Muscle of back (tissue), 3 donors: ENCODE measurements at regions not wholly inside any gene's neighbourhood (a gene's known extent, or its start where the extent isn't known, plus 50 kb on each side); places are given as distances from the start of the nearest gene placed in this dataset.
"Not testable (repeated sequence)": the region's sequence is repeated elsewhere in the genome, so short reads cannot be mapped to it uniquely, and the experiment has no call there.

ENCODE experiments used
- DNase-seq, 3 donors: peaks; one replicate each; pipeline versions ENCODE4 v3.0.0 to v3.0.0-alpha.2; 2013

DNA sequence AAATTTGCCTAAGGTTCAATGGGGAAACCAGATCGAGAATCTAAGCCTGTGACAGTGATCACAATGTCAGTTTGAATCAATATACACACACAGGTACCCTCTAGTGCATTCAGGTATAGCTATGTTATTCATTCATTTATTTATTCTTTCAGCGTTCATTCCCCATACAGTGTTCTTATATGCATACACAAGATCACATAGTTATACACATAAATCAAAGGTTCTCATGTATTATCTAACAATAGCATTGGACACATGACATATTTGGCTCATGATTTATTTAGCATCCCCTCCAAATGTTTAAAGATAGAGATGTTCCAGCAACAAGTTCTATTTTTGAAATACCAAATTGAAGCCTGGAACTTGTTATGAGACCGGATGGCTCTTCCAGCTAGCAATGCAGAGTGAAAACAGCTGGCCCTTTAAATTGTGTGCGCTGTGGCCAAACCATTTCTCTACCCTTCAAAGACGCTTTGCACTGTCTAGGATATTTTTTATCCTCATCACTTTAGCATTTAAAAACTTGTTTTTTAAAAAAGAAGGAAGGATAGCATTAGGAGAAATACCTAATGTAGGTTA lies 131.0 kb downstream of the ATXN3L start:
- peak in 2 of 3 donors; percentile 29 to 47 for DNase-seq

DNA sequence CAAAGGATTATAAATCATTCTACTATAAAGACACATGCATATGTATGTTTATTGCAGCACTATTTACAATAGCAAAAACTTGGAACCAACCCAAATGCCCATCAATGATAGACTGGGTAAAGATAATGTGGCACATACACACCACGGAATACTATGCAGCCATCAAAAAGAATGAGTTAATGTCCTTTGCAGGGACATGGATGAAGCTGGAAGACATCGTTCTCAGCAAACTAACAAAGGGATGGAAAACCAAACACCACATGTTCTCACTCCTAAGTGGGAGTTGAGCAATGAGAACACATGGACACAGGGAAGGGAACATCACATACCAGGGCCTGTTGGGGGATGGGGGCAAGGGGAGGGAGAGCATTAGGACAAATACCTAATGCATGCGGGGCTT lies 133.2 kb downstream of the ATXN3L start:
- DNase-seq: not testable (repeated sequence)

DNA sequence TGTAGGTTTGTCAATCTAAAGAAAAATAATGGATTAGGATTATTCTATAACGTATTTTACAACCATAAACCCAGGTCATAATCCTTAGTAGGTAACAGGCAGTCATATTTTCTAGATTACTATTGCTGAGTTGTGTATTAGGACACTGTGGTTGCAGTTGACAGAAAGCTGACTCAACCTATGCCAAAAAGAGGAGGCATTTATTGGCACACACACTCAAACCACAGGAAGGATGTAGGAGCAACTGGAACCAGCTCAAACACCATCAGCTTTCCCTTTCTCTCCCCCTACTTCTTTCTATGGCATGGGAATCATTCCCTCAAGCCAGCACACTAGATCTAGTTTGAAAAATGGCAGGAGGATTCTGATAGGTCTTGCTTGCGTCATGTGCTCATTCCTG lies 136.4 kb upstream of the FAM9C start:
- DNase-seq: no peak

DNA sequence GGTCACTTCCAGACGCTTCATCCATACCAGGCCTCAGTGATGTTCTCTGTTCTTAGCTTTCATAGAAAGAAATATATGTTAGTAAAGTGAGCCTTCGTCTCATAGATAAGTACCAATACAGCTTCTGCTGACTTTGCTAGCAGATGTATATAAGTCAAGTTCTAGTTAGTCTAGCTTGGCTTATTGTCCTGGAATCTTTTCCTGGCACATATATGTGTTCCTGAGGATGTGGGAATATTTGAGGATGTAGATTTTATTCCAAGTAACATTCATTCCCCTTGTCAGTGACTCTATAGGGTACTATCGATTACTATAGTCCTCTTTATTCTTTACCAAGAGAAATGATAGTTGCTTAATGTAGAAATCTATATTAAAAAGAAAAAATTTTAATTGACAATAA lies 135.2 kb upstream of the FAM9C start:
- DNase-seq: no peak

DNA sequence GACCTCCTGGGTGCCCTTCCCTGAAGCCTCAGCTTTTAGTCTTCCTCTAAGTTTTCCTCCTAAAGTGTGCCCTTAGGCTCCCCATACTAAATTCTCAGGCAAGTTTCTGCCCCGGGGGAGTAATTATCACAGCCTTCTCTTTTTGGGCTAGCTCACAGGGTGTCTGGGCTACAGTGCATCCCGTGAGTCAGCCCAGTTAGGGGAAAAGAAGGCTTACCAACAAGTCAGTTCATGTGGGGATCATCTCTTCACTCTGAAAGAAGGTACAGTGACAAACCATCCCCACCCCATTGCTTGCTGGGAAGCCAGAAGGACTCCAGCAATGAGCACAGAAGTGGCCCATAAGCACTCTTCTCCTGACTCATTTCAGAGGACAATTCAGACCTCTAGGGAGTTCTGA lies 134.7 kb upstream of the FAM9C start:
- DNase-seq: no peak

DNA sequence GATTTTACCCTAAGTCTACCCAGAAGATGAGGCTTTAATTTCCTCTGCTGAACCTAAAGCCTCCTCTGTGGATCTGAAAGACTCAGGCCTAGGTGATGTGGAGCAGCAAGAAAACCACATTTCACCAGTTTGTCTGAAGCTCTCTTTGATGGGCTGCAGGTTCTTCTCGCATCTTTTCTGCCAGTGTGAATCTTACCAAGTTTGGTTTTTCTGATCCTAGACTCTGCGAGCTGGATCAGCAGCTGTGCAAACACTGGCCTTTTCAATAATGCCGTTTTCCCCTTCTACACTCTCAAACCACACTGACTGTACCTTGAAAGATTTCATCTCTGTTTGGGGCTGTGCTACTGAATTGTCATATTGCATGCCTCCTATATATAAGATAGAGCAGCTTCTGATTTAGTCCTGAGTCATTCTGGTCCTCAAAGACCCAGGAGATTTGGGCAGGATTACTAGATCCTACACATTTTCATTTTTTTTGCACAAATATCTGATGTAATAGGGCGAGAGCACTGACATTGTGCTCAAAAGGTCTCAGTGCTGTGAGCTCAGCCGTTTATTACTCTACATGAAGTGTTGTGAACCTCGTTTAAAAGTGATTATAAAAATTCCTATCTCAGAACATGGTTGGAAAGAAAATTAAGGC lies 133.6 kb upstream of the FAM9C start:
- no peak for DNase-seq

DNA sequence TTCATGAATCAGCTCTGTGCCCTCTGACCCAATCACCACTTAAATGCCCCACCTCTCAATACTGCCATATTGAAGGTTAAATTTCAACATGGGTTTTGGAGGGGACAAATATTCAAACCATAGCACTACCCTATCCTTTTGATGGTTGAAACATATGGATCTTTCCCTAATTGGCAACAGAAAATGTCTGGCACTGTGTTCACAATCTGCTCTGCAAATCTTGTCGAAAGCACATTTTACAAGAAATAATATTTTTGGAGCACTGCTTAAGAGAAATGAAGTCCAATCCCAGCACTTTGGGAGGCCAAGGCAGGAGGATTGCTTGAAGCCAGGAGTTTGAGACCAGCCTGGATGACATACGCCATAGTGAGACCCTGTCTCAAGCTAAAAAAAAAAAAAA lies 130.6 kb upstream of the FAM9C start:
- DNase-seq: no peak

DNA sequence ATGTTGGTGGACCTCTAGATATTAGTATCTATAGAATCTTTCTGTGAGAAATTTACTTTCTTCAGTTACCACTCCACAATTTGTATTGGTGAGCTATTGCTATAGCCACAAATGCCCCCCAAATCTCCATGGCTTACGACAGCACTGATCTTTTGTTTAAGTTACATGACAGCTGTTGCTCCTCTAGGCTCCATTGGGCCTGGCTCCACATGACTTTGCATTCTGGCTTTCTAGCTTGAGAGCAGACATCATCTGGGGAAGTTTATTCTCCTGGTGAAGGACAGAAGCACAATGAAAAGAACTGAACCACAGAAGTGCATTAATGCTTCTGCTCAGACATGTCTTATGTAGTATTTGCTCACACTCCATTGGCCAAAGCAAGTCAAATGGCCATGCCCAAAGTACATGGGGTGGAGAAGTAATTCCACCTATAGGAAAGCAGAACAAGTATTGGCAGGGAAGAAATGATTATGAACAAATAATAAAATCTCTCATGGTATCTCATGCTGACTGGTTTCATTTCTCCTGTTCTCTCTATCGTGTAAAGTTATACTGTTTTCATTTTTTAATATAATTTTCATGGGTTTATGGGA lies 126.6 kb upstream of the FAM9C start:
- no peak for DNase-seq

DNA sequence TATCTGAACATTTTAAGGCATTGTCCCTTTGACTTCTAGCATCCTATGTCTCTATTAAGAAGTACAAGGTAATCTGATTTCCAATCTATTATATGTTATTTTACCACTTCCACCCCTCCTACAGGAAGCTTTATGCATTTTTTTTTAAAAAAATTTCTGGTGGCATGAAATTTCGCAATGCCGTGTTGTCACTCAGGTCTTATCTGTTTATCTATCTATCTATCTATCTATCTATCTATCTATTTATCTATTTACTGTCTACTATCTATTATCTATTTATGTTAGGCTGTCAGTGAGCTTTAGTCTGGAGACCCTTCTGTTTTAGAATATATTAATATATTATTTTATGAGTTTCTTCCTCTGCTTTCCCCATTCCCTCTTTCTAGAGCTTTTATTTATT lies 125.3 kb upstream of the FAM9C start:
- DNase-seq: no peak

DNA sequence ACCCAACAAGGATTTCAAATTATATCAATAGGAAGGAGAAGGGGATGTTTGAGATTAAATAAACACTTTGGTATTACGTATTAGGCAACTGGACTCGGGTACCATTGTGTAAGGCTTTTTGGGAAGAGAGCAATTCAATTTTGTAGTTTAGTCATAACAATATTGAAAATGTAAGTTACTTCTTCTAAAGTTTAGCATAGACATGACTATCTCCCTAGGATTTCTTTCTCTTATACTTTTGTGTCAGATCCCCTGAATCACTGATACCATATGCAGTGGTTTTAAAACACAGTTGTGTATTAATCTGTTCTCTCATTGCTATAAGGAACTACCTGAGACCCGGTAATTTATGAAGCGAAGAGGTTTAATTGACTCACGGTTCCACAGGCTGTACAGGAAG lies 123.8 kb upstream of the FAM9C start:
- DNase-seq: no peak

DNA sequence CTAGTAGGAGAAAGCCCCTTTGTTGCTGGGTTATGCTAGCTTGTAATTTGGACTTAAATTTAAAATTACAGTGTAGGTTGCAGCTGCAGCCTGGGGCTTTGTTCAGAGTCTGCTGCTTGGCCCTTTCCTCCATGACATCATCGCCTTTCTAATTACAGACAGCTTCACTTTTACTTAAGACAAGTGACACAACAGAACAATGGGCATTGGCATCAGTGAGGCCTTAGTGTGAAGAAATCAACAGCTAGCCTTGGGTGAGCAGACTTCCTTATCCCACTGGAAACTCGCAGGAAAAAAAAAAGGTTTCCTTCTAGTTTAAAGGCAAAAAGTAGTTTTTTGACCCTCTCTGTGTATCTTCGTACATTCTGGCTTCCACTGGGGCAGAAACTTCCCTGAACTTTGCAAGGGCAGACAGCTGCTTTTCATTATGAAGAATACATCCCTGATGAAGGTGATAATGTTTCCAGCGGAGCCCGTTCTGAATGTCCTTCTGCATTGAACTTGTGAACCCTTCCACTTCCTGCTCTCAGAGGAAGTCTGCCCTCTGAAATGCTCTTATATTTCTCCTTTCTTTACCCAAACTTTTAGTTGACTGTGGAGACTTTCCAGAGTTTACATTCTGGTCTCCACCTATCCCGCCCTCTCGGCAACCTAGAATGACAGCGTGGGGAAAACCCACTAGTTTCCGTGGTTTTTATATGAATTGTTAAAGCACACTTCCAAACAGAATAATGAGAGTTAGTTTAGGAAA lies 123.2 kb upstream of the FAM9C start:
- peak; percentile 53 to 88 (median 76) for DNase-seq

DNA sequence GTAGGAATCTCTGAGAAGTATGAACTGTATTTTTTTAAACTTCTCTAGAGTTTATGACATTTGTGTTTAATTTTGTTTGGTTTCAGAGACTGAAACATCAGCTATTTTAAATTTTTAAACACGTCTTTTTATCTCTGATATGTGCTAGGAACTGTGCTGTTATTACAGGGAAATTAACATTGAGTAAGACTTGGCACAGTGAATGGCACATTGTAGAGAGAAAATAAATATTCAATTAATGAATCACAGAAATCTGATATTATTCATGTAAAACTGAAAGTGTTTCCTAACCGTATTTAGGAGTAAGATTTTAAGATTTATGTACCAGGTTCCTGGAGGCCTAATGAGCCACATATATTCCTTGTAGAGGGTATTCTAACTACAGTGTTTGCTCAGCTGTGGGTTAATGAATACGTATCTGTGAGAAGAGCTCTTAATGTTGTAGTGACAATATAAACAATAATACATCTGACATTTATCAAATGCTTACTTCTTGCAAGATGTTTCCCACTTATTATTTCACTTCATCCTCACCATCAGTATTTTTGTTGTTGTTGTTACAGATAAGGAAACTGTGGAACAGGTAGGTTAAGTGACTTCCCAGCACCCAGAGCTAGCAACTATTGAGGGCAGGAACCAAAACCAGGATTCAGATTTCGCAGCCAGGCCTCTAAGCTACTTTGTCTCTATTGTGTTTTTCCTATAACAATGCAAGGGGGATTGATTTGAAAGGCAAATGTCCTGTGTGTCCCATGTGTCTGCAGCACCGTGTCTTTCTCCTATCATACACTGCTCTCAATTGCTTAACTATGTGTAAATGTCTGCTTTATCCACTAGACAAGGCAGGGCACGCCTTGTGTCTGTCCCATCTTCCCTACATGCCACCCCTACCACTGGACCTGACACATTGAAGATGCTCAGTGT lies 121.1 kb upstream of the FAM9C start:
- DNase-seq: no peak

DNA sequence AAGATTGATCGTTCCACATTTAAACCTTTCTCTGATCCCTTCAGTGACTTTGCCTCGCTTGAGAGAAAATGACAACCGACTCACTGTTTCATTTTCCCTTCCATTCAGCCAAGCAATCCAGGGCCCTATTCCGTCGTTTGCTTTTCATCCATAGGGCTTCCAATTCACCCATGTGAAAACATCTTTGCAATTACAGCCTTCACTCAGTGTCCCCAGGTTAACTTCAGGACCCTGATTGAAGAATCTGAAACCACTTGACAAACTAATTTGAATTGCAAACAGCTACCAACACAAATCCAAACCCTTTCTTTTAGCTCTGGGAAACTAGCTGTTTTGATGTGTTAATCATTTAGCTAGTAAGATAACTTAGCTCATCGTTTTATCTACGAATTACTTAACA lies 120.2 kb upstream of the FAM9C start:
- no peak for DNase-seq

DNA sequence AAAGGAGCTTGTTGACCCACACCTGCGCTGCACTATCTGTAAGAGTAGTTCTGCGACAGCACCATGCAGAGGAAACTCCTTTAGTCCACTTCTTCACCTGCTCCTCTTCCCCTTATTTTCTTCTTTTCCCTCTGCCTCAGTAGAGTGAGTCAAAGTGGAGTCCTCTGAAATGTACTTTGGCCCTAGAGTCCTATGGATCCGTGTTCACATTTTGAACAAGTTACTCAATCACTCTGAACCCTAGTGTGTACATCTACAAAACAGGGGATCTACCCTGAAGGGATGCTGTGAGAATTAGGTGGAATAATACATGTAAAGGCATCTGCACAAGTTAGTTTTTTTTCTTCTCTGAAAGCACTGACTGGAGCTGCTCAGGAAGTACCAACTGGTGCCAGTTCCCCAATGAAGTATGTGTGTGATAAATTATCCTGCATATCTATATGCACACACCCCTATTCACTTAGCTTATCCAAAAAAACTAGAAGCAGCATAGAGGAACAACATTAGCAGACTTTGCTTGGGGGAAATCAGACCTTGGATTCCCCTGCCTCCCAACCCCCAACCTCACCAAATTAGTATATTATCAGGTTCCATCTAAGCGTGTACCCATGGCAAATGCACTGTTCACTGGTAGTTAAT lies 118.5 kb upstream of the FAM9C start:
- DNase-seq: no peak

DNA sequence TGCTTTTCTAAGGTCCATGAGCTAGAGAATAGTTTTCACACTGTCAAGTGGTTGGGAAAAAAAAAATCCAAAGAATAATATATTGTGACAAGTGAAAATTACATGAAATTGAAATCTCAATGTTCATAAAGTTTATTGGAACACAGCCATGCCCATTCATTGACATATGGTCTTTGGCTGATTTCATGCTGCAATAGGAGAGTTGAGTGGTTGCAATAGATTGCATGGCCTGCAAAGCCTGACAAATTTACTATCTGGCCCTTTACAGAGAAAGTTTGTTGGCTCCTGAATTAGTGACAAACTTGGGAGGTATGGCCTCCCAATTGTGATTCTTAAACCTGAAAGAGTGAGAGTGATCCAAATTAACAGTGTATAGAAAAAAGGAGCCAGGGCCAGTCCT lies 115.5 kb upstream of the FAM9C start:
- DNase-seq: no peak

DNA sequence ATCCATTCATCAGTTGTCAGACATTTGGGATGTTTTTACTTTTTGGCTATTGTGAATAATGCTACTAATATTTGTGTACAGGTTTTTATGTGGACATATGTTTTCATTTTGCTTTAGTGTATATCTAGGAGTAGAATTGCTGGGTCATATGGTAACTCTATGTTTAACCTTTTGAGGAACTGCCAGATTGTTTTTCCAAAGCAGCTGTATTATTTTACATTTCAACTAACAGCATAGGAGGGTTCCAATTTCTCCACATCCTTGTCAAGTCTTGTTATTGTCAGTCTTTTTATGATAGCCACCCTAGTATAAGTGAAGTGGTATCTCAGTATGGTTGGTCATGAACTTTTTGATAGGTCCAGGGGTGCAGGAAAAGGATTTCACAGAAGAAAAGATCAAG lies 114.5 kb upstream of the FAM9C start:
- DNase-seq: no peak

DNA sequence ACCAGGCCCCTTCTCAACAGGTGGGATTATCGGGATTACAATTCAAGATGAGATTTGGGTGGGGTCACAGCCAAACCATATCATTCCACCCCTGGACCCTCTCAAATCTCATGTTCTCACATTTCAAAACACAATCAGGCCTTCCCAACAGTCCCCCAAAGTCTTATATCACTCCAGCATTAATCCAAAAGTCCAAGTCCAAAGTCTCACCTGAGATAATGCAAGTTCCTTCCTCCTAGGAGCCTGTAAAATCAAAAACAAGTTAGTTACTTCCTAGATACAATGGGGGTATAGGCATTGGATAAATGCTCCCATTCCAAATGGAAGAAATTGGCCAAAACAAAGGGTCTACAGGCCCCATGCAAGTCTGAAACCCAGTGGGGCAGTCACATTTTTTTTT lies 111.1 kb upstream of the FAM9C start:
- not testable (repeated sequence) for DNase-seq

DNA sequence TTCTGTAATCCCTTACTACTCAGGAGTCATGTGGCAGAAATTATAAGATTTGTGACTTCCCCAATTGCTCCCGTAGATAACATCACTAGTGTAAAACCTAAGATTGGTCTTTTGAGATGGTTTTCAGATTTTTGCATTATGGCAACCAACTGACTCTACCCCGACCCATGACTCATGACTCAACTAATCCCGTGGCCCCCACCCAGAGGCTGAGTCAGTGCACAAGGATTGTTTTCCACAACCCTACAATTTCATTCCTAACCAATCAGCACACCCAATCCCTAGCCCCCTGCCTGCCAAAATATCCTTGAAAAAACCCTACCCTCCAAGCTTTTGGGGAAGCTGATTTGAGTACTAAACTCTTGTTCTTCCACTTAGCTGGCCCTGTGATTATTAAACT lies 109.4 kb upstream of the FAM9C start:
- no peak for DNase-seq

DNA sequence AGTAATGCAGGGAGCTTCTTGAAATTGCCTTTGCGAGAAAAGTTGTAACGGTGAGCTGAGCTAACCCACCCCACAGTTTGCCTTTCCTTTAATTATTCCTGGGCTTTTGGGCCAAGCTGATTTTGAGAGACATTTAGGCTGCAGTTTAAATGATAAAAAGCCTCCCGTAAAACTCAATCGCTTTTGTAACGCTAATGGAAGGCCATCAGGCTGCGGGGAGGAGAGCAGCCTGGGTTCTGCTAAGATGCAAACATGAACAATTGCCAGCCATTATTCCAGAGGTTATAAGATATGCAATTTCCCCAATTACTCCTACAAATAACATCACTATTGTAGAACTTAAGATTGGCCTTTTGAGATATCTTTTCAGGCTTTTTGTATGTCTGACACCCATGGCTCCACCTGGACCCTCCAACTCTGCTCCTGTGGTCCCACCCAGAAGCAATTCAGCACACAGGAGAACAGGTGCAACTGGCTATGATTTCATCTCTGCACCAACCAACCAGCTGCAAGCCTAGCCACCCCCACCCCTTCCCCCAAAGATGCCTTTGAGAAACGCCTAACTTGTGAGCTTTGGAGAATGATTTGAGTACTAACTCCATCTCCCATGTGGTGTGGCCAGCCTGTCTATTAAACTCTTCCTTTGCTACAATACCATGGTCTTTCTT lies 108.2 kb upstream of the FAM9C start:
- DNase-seq: no peak

DNA sequence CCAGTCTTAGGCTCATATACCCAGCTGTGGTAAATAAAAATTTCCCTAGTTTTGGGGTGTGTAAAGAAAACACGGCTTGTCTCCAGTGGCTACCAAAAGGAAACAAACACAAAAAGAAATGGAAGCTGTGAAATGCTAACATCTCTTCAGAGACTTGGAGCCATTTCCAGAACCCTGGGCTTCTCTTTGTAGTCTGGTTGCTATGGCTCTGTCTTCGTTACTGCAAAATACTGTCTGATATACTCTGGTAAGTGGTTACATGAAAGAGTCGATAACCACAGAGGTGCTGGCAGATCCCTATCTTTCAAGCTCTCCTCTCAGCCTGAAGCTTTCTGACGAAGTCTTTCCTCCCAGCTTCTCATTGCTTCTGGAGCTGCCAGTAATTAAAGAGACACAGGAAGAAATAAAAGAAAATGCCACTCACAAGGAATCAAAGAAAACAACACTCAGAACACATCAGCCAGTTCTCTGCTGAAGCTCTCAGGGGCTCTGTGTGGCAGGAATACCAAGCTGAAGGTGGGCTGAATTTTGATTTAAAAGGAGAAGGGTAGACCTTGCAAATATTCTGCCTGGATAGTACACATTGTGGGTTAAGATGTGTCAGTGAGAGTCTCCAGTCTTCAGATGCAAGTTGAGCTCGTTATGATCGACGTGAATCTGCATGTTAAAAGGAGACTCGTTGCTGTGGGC lies 107.6 kb upstream of the FAM9C start:
- peak in 2 of 3 donors; percentile 40 to 46 for DNase-seq
